ENCODE measurements at regions not wholly inside any gene's neighbourhood (a gene's known extent, or its start where the extent isn't known, plus 50 kb on each side); places are given as distances from the start of the nearest gene placed in this dataset.
"Not testable (repeated sequence)": the region's sequence is repeated elsewhere in the genome, so short reads cannot be mapped to it uniquely, and the experiment has no call there.

- DNase-seq (no peak), ATAC-seq (ENCODE audit: low FRiP score in 2 of 2) (no peak)
- Histone ChIP-seq H3K36me3 (no peaks in the 10 kb centered on the region), H3K4me3 (no peak overlapping the region), H3K9me3 (no peaks in the 10 kb centered on the region), H3K27me3 (no peaks in the 10 kb centered on the region), H3K27ac (no peak overlapping the region), H3K4me1 (no peaks in the 10 kb centered on the region)
- 66 to 95% methylated on average over 2 of the region's 2 CpGs for WGBS, 2 donors
- TF ChIP-seq CTCF (IDR thresholded peaks at IDR 0.05) (no peak), EP300 (IDR thresholded peaks at IDR 0.05) (no peak), POLR2AphosphoS5 (IDR thresholded peaks at IDR 0.05) (no peak), POLR2A (IDR thresholded peaks at IDR 0.05) (no peak)
Observed at GRCh38 chr4:11973270-11973669, 544.6 kb upstream of the HS3ST1 start.

DNA sequence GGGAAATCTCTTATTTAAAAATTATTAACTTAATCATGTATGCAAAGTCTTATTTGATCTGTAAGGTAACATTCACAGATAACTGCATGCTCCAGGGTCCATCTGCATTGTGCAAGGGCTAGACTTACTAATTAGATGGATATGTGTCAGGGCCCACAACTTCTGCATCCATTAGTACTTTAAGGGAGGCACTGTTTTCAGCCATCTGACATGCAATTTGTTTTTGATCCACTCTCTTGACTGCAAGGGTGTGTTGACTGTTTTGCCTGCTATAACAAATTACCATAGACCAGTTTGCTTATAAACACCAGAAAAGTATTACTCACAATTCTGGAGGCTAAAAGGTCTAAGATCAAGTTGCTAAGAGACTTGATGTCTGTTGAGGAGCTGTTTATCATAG is 542.1 kb upstream of the HS3ST1 start:
- no peak for DNase-seq
- no peak for ATAC-seq (ENCODE audit: low FRiP score in 2 of 2)
- TF ChIP-seq CTCF (IDR thresholded peaks at IDR 0.05): no peak
- TF ChIP-seq EP300 (IDR thresholded peaks at IDR 0.05): no peak
- no peak for TF ChIP-seq POLR2A (IDR thresholded peaks at IDR 0.05)
- no peak for TF ChIP-seq POLR2AphosphoS5 (IDR thresholded peaks at IDR 0.05)
- H3K9me3 ChIP-seq: no peaks in the 10 kb centered on the region
- H3K36me3 ChIP-seq: no peaks in the 10 kb centered on the region
- H3K4me3 ChIP-seq: no peak overlapping the region
- H3K27ac ChIP-seq: no peak overlapping the region
- H3K4me1 ChIP-seq: no peaks in the 10 kb centered on the region
- H3K27me3 ChIP-seq: no peaks in the 10 kb centered on the region

GRCh38 chr4:11966782-11967181 is 538.1 kb upstream of the HS3ST1 start:
- DNase-seq (no peak), ATAC-seq (ENCODE audit: low FRiP score in 2 of 2) (no peak)
- Histone ChIP-seq H3K27me3 (no peaks in the 10 kb centered on the region), H3K9me3 (no peaks in the 10 kb centered on the region), H3K27ac (no peak overlapping the region), H3K4me1 (no peaks in the 10 kb centered on the region), H3K4me3 (no peak overlapping the region), H3K36me3 (no peaks in the 10 kb centered on the region)
- 52 to 69% methylated on average over 4 of the region's 4 CpGs for WGBS, 2 donors
- TF ChIP-seq CTCF (IDR thresholded peaks at IDR 0.05) (no peak), EP300 (IDR thresholded peaks at IDR 0.05) (no peak), POLR2A (IDR thresholded peaks at IDR 0.05) (no peak), POLR2AphosphoS5 (IDR thresholded peaks at IDR 0.05) (no peak)

DNA sequence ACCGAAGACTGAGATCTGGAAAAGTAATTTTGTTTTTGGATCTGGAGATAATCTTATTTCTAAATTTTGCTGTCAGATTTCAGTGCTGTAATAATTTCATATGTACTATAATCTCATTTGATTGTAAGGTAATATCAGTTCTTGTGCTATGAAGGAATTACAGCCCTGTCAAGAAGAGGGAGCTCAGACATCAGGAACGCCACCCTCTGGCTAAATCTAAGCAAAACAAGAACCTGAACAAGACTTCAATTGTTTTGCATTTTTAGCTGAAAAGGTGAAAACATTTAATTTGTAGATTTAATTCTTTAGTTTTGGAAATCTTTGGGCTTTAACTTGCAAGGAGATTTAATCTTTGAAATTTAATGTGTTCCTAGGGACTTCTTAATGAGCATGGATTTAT is 525.4 kb upstream of the HS3ST1 start:
- Histone ChIP-seq H3K27ac (no peak overlapping the region), H3K27me3 (no peaks in the 10 kb centered on the region), H3K36me3 (no peaks in the 10 kb centered on the region), H3K4me3 (no peak overlapping the region), H3K9me3 (no peaks in the 10 kb centered on the region), H3K4me1 (peaks cover 0 to 3% (median 0%) of the 10 kb centered on the region in 4 donors)
- WGBS, 2 donors: 62 to 65% methylated on average over 2 of the region's 2 CpGs
- no peak for TF ChIP-seq POLR2AphosphoS5 (IDR thresholded peaks at IDR 0.05)
- peak in 3 of 6 experiments; percentile 23 to 41 (median 29) for TF ChIP-seq CTCF (IDR thresholded peaks at IDR 0.05)
- TF ChIP-seq EP300 (IDR thresholded peaks at IDR 0.05): no peak
- TF ChIP-seq POLR2A (IDR thresholded peaks at IDR 0.05): no peak
- DNase-seq (no peak), ATAC-seq (ENCODE audit: low FRiP score in 2 of 2) (no peak)

DNA sequence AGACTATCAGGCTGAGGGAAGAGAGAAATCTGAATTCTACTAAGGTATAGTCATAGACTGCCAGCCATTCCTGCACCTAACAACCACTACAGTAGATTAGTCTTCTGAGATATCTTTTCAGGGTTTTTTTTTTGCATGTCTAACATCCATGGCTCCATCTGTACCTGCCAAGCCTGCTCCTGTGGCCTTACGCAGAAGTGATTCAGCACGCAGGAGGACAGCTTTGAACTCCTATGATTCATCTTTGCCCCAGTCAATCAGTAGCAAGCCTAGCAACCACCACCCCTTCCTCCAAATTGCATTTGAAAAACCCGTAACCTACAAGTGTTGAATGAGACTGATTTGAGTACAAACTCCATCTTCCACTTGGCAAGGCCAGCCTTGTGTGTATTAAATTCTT is 520.7 kb upstream of the HS3ST1 start:
- Histone ChIP-seq H3K4me1 (peaks cover 0 to 3% (median 0%) of the 10 kb centered on the region in 4 donors), H3K4me3 (no peak overlapping the region), H3K36me3 (no peaks in the 10 kb centered on the region), H3K27me3 (no peaks in the 10 kb centered on the region), H3K27ac (no peak overlapping the region), H3K9me3 (no peaks in the 10 kb centered on the region)
- 94 to 95% methylated on average over 3 of the region's 3 CpGs for WGBS, 2 donors
- TF ChIP-seq POLR2A (IDR thresholded peaks at IDR 0.05) (no peak), EP300 (IDR thresholded peaks at IDR 0.05) (no peak), CTCF (IDR thresholded peaks at IDR 0.05) (no peak), POLR2AphosphoS5 (IDR thresholded peaks at IDR 0.05) (no peak)
- DNase-seq (no peak), ATAC-seq (ENCODE audit: low FRiP score in 2 of 2) (no peak)

DNA sequence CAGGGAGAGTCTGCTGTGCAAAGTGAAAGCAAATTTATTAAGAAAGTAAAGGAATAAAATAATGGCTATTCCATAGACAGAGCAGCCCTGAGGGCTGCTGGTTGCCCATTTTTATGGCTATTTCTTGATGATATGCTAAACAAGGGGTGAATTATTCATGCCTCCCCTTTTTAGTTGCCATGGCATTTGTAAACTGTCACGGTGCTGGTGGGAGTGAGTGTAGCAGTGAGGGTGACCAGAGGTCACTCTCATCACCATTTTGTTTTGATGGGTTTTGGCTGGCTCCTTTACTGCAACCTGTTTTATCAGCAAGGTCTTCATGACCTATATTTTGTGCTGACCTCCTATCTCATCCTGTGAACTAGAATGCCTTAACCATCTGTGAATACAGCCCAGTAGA is 518.9 kb upstream of the HS3ST1 start:
- H3K4me3 ChIP-seq; ATAC-seq (ENCODE audit: low FRiP score in 2 of 2); H3K27ac ChIP-seq; DNase-seq; H3K4me1 ChIP-seq; H3K36me3 ChIP-seq; H3K27me3 ChIP-seq; H3K9me3 ChIP-seq: not testable (repeated sequence)
- 55 to 66% methylated on average over 1 of the region's 1 CpG for WGBS, 2 donors
